Upper lobe of left lung (tissue), 6 donors: ENCODE measurements at regions not wholly inside any gene's neighbourhood (a gene's known extent, or its start where the extent isn't known, plus 50 kb on each side); places are given as distances from the start of the nearest gene placed in this dataset.

Experiments
- ATAC-seq, 2 donors: fragments of 200-7000 bp; cut with Tn5 transposase; one replicate each; pipeline ENCODE4 v1.9.1; 2022; ENCODE audit warnings: mild to moderate bottlenecking in 2 of 2, moderate library complexity in 2 of 2; ENCODE audit not compliant: low FRiP score in 2 of 2
- DNase-seq, 2 donors: peaks; one replicate each; pipeline ENCODE4 v3.0.0-alpha.2; 2019 to 2020
- H3K27ac ChIP-seq, 4 donors: fragments of 200-600 bp; sonication (generic); one replicate each; pipeline ENCODE4 v1.5.1; 2016 to 2019
- H3K27me3 ChIP-seq, 4 donors: fragments of 200-600 bp; sonication (generic); one replicate each; pipeline ENCODE4 v1.5.1; 2017 to 2019
- H3K36me3 ChIP-seq, 4 donors: fragments of 200-600 bp; sonication (generic); one replicate each; pipeline ENCODE4 v1.5.1; 2016 to 2019
- H3K4me1 ChIP-seq, 4 donors: fragments of 200-600 bp; sonication (generic); one replicate each; pipeline ENCODE4 v1.5.1; 2018 to 2019
- H3K4me3 ChIP-seq, 4 donors: fragments of 200-600 bp; sonication (generic); one replicate each; pipeline ENCODE4 v1.5.1; 2017 to 2019; ENCODE audit warnings: mild to moderate bottlenecking in 2 of 4, moderate library complexity in 1 of 4
- H3K9me3 ChIP-seq, 4 donors: fragments of 200-600 bp; sonication (generic); one replicate each; pipeline ENCODE4 v1.5.1; 2018 to 2019
- EP300 ChIP-seq, 4 donors: sonication (generic); formaldehyde crosslinking; IDR thresholded peaks; one replicate each; pipeline ENCODE4 v1.5.1; 2017; ENCODE audit warnings: antibody characterized with exemption in 4 of 4, control low read depth in 2 of 4
- POLR2A ChIP-seq, 4 donors: fragments of 450-650 bp; IDR thresholded peaks; one replicate each; pipeline ENCODE4 v1.5.1; 2016 to 2017; ENCODE audit warnings: antibody characterized with exemption in 4 of 4, mild to moderate bottlenecking in 2 of 4
- POLR2AphosphoS5 ChIP-seq, 2 donors: sonication (generic); formaldehyde crosslinking; IDR thresholded peaks; one replicate each; pipeline ENCODE4 v1.5.1; 2017; ENCODE audit warnings: antibody characterized with exemption in 2 of 2
- WGBS, 2 donors: methylation state at CpG; one replicate each; pipeline ENCODE4 v1.1.5; 2017 to 2018; 5-methylcytosine and 5-hydroxymethylcytosine counted together
- TF ChIP-seq, protein P1 (sequence below), 6 experiments: fragments of 450-650 bp in 4 of 6; fragments of 200-600 bp in 2 of 6; sonication (generic) in 2 of 6; IDR thresholded peaks; one replicate each; pipeline ENCODE4 v1.5.1; 2016 to 2019; ENCODE audit warnings: antibody characterized with exemption in 6 of 6
- donor health status: DM: no; HTN: no; CAD: no; lungs with moderate emphysema.
- donor health status: DM: no; HTN: yes; CAD: no; lungs with severe emphysema.

DNA sequence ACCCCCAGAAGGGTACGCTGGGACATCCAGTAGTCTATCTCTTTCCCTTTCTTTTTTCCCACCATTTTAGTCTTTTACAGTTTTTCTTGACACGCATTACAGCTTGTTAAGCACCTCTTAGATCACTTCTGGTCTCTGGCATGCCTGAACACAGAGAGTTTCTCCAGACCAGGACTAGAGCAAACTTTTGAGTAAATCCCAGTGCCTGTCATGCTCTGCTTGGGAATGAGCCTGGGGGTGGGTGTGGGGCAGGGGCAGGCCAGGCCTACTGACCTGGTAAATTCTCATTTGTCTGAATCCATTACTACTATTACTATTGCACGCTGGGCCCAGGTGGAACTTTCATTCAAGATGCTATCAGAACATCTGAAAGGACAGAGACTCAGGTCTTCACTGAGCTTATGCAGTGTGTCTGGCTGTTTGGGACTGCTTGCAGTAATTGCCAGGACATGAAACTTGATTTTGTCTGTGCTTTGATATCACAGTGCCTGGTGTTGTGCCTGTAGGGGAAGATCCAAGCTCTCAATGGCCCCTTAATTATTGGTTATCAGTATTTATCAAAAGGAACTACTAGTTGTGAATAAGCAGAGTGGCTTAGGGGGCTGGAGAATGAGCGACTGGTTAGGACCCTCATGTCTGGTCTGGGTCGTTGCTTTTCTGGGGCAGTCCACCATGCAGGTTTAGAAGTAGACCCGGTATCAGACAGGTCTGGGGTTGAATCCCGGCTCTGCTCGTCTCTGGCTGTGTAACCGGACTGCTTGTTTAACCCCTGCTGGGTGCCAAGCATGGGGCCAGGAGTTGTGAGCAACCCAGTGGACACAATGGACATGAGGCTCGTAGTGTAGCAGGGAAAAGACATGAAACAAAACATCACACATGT lies 196.1 kb upstream of the TLE3 start:
- no peak overlapping the region for H3K27ac ChIP-seq
- TF ChIP-seq POLR2AphosphoS5 (IDR thresholded peaks at IDR 0.05) (no peak), EP300 (IDR thresholded peaks at IDR 0.05) (no peak), POLR2A (IDR thresholded peaks at IDR 0.05) (no peak)
- TF ChIP-seq, protein P1, sequence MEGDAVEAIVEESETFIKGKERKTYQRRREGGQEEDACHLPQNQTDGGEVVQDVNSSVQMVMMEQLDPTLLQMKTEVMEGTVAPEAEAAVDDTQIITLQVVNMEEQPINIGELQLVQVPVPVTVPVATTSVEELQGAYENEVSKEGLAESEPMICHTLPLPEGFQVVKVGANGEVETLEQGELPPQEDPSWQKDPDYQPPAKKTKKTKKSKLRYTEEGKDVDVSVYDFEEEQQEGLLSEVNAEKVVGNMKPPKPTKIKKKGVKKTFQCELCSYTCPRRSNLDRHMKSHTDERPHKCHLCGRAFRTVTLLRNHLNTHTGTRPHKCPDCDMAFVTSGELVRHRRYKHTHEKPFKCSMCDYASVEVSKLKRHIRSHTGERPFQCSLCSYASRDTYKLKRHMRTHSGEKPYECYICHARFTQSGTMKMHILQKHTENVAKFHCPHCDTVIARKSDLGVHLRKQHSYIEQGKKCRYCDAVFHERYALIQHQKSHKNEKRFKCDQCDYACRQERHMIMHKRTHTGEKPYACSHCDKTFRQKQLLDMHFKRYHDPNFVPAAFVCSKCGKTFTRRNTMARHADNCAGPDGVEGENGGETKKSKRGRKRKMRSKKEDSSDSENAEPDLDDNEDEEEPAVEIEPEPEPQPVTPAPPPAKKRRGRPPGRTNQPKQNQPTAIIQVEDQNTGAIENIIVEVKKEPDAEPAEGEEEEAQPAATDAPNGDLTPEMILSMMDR (IDR thresholded peaks at IDR 0.05), result no peak
- H3K36me3 ChIP-seq, result no peaks in the 10 kb centered on the region
- no peaks in the 10 kb centered on the region for H3K9me3 ChIP-seq
- ATAC-seq, result no peak
- H3K4me3 ChIP-seq, result no peak overlapping the region
- WGBS, 2 donors, result 95 to 97% methylated on average over 10 of the region's 10 CpGs
- DNase-seq, result no peak
- no peaks in the 10 kb centered on the region for H3K27me3 ChIP-seq
- peaks cover 4 to 12% (median 8%) of the 10 kb centered on the region in 4 donors for H3K4me1 ChIP-seq

DNA sequence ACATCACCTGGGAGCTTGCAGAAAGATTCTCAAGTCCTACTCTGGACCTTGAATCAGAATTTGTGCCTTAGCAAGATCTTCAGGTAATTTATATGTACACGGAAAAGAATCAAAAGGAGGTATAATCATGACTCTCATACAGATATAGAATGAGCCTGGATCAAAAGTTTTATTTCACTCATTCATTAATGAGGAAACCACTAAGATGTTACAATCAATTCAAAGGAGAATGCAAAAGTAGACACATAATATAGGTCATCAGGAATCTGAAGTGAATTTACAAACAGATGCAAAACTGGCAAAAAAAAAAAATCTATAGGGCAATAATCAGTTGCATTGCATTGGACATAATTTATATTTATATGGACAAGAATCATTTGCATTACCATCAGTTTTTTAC lies 195.4 kb upstream of the TLE3 start:
- no peaks in the 10 kb centered on the region for H3K9me3 ChIP-seq
- no peaks in the 10 kb centered on the region for H3K36me3 ChIP-seq
- DNase-seq, result no peak
- H3K4me3 ChIP-seq, result no peak overlapping the region
- H3K4me1 ChIP-seq, result peaks cover 4 to 12% (median 8%) of the 10 kb centered on the region in 4 donors
- no peak for ATAC-seq
- no peaks in the 10 kb centered on the region for H3K27me3 ChIP-seq
- no peak overlapping the region for H3K27ac ChIP-seq
- WGBS, 2 donors, result 89 to 94% methylated on average over 1 of the region's 1 CpG
- TF ChIP-seq EP300 (IDR thresholded peaks at IDR 0.05) (no peak), POLR2AphosphoS5 (IDR thresholded peaks at IDR 0.05) (no peak), POLR2A (IDR thresholded peaks at IDR 0.05) (no peak)
- TF ChIP-seq, protein P1 (IDR thresholded peaks at IDR 0.05), result no peak

DNA sequence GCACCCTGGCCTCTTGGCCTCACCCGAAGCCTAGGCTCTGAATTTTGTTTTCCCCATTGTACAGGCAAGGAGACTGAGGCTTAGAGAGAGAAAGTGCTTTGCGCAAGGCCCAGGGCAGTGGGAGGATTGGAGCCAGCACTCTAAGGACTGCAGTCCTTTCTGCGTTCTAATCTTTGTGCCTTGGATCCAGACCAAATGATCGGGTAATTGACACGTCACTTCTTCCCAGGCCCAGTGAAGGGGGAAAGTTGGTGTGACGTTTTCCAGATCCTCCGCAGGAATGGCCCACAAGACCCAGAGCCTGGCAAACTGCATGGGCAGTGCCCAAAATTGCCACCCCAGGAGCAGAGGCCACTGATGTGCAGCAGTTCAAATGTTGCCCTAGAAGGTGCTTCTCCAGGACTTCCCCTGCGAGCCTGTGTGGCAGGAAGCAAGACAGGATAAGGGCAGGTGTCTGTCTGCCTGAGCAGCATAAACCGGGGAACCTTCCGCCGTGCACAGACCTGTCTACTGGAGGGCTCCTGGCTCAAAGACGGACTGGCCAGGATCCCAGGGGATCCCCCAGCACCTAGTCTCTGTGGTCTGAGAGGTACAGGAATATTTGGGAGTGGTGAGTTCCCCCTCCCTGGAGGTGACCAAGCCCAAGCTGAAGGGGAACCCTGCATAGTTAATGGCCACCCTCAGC lies 194.5 kb upstream of the TLE3 start:
- ATAC-seq (no peak), DNase-seq (no peak)
- H3K4me1 ChIP-seq, result peaks cover 4 to 12% (median 8%) of the 10 kb centered on the region in 4 donors
- 84 to 95% methylated on average over 7 to 12 of the region's 12 CpGs for WGBS, 2 donors
- H3K9me3 ChIP-seq, result no peaks in the 10 kb centered on the region
- no peak overlapping the region for H3K4me3 ChIP-seq
- H3K27me3 ChIP-seq, result no peaks in the 10 kb centered on the region
- TF ChIP-seq POLR2AphosphoS5 (IDR thresholded peaks at IDR 0.05) (no peak), EP300 (IDR thresholded peaks at IDR 0.05) (no peak), POLR2A (IDR thresholded peaks at IDR 0.05) (no peak)
- TF ChIP-seq, protein P1 (IDR thresholded peaks at IDR 0.05), result no peak
- H3K27ac ChIP-seq, result no peak overlapping the region
- H3K36me3 ChIP-seq, result no peaks in the 10 kb centered on the region

DNA sequence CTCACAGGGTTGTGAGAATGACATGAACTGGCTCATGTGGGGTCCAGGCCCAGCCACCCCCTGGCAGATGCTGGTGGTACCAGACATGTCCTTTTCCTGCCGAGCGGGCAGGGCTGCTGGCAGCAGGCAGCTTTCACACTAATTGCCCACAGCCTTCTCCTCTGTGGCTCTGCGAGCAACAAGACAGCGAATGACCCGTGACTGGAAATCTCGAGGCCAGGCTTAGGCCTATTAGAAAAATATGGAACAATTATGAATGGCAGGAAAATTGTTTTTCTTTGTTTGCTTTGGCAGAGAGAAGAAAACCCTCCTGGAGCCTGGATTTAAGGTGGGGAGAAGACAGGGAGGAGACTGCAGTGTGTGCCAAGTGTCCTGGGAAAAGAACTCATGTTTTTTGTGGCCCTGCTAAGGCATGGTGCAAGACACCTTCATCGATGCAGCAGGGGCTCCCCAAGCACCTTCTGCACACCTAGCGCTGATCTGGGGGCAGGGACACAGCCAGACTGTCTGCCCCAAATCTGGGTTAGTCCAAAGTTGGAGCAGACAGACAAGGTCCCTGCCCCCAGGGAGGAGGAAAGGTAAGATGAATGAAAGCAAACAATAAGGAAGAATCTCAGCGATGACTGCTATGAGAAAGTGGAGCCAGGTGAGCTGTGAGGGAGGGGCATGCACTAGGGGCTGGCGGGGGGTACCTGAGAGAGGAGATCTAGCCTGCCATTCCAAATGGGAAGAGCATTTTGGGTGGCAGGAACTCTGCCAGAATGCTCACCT lies 193.8 kb upstream of the TLE3 start:
- H3K4me3 ChIP-seq, result no peak overlapping the region
- H3K9me3 ChIP-seq, result no peaks in the 10 kb centered on the region
- TF ChIP-seq, protein P1 (IDR thresholded peaks at IDR 0.05), result no peak
- TF ChIP-seq POLR2A (IDR thresholded peaks at IDR 0.05) (no peak), EP300 (IDR thresholded peaks at IDR 0.05) (no peak), POLR2AphosphoS5 (IDR thresholded peaks at IDR 0.05) (no peak)
- ATAC-seq (no peak), DNase-seq (no peak)
- H3K4me1 ChIP-seq, result peaks cover 4 to 12% (median 8%) of the 10 kb centered on the region in 4 donors
- H3K27ac ChIP-seq, result no peak overlapping the region
- WGBS, 2 donors, result 83 to 89% methylated on average over 10 of the region's 10 CpGs
- no peaks in the 10 kb centered on the region for H3K36me3 ChIP-seq
- no peaks in the 10 kb centered on the region for H3K27me3 ChIP-seq
